Stimulated activated CD4-positive, alpha-beta T cell treated with anti-CD3 and anti-CD28 coated beads, Interleukin-15, amount 100 ng/mL, for 48 hours (primary cell): ENCODE measurements at regions not wholly inside any gene's neighbourhood (a gene's known extent, or its start where the extent isn't known, plus 50 kb on each side); places are given as distances from the start of the nearest gene placed in this dataset.
"Not testable (repeated sequence)": the region's sequence is repeated elsewhere in the genome, so short reads cannot be mapped to it uniquely, and the experiment has no call there.

Experiments
- DNase-seq, 2 donors: peaks; one replicate each; pipeline ENCODE4 v3.0.0-alpha.2; 2020; ENCODE audit warnings: low read depth in 2 of 2

GRCh38 chr2:175414882-175415487, 233.5 kb upstream of the ATP5MC3 start:
- DNase-seq = no peak

- no peak for DNase-seq
Observed at GRCh38 chr2:175414191-175414881, 232.8 kb upstream of the ATP5MC3 start.

GRCh38 chr2:175410941-175411340, 229.4 kb upstream of the ATP5MC3 start:
- DNase-seq = not testable (repeated sequence)

GRCh38 chr2:175404839-175405238, 223.3 kb upstream of the ATP5MC3 start:
- DNase-seq = no peak

- DNase-seq = no peak
Observed at GRCh38 chr2:175403599-175404221, 222.2 kb upstream of the ATP5MC3 start.

- DNase-seq = no peak
Observed at GRCh38 chr2:175402571-175402970, 221.1 kb upstream of the ATP5MC3 start.

GRCh38 chr2:175401956-175402469, 220.5 kb upstream of the ATP5MC3 start:
- no peak for DNase-seq

- DNase-seq = no peak
Observed at GRCh38 chr2:175400975-175401374, 219.5 kb upstream of the ATP5MC3 start.

- DNase-seq = no peak
Observed at GRCh38 chr2:175399326-175399725, 217.8 kb upstream of the ATP5MC3 start.

GRCh38 chr2:175398848-175399247, 217.3 kb upstream of the ATP5MC3 start:
- DNase-seq = no peak

- no peak for DNase-seq
Observed at GRCh38 chr2:175396696-175397095, 215.2 kb upstream of the ATP5MC3 start.

GRCh38 chr2:175393851-175394250, 212.3 kb upstream of the ATP5MC3 start:
- DNase-seq = no peak

- no peak for DNase-seq
Observed at GRCh38 chr2:175383286-175383685, 201.8 kb upstream of the ATP5MC3 start.

GRCh38 chr2:175373729-175374128, 192.2 kb upstream of the ATP5MC3 start:
- DNase-seq = no peak

GRCh38 chr2:175372704-175373701, 191.5 kb upstream of the ATP5MC3 start:
- DNase-seq = no peak

- DNase-seq = no peak
Observed at GRCh38 chr2:175371378-175371777, 189.9 kb upstream of the ATP5MC3 start.

- no peak for DNase-seq
Observed at GRCh38 chr2:175366815-175367214, 185.3 kb upstream of the ATP5MC3 start.

- no peak for DNase-seq
Observed at GRCh38 chr2:175363699-175364098, 182.2 kb upstream of the ATP5MC3 start.

GRCh38 chr2:175362331-175362730, 180.8 kb upstream of the ATP5MC3 start:
- no peak for DNase-seq

- no peak for DNase-seq
Observed at GRCh38 chr2:175359710-175360109, 178.2 kb upstream of the ATP5MC3 start.

- DNase-seq = no peak
Observed at GRCh38 chr2:175356901-175357300, 175.4 kb upstream of the ATP5MC3 start.

GRCh38 chr2:175355246-175355645, 173.7 kb upstream of the ATP5MC3 start:
- DNase-seq = no peak
